ENCODE measurements at regions not wholly inside any gene's neighbourhood (a gene's known extent, or its start where the extent isn't known, plus 50 kb on each side); places are given as distances from the start of the nearest gene placed in this dataset.

GRCh38 chr6:165950316-165950715, 217.3 kb downstream of the TBXT start:
- Histone ChIP-seq H3K4me3 (no peak overlapping the region), H3K36me3 (no peaks in the 10 kb centered on the region), H3K4me1 (no peaks in the 10 kb centered on the region), H3K9me3 (no peaks in the 10 kb centered on the region), H3K27ac (no peak overlapping the region), H3K27me3 (no peaks in the 10 kb centered on the region)
- DNase-seq, result no peak
- 74 to 85% methylated on average over 6 of the region's 6 CpGs for WGBS, 2 donors
- intact Hi-C loops (cut with DNase I), result no loop called here
- TF ChIP-seq POLR2AphosphoS5 (IDR thresholded peaks at IDR 0.05), result no peak

GRCh38 chr6:165949324-165949723, 218.3 kb downstream of the TBXT start:
- 89 to 92% methylated on average over 12 of the region's 12 CpGs for WGBS, 2 donors
- no peaks in the 10 kb centered on the region for H3K4me1 ChIP-seq
- no peak for TF ChIP-seq POLR2AphosphoS5 (IDR thresholded peaks at IDR 0.05)
- no peak for TF ChIP-seq POLR2A (IDR thresholded peaks at IDR 0.05)
- no peak for TF ChIP-seq CTCF (IDR thresholded peaks at IDR 0.05)
- no peak for TF ChIP-seq EP300 (IDR thresholded peaks at IDR 0.05)
- H3K4me3 ChIP-seq, result no peak overlapping the region
- H3K27ac ChIP-seq, result no peak overlapping the region
- no peak for DNase-seq
- intact Hi-C loops (cut with DNase I), result no loop called here
- H3K9me3 ChIP-seq, result no peaks in the 10 kb centered on the region
- no peaks in the 10 kb centered on the region for H3K27me3 ChIP-seq
- H3K36me3 ChIP-seq, result no peaks in the 10 kb centered on the region

GRCh38 chr6:165944002-165944466, 223.6 kb downstream of the TBXT start:
- TF ChIP-seq POLR2A (IDR thresholded peaks at IDR 0.05) (no peak), EP300 (IDR thresholded peaks at IDR 0.05) (no peak), POLR2AphosphoS5 (IDR thresholded peaks at IDR 0.05) (no peak), CTCF (IDR thresholded peaks at IDR 0.05) (no peak)
- intact Hi-C loops (cut with DNase I), result no loop called here
- Histone ChIP-seq H3K4me3 (no peak overlapping the region), H3K27me3 (no peaks in the 10 kb centered on the region), H3K4me1 (no peaks in the 10 kb centered on the region), H3K36me3 (no peaks in the 10 kb centered on the region), H3K9me3 (no peaks in the 10 kb centered on the region), H3K27ac (no peak overlapping the region)
- no peak for DNase-seq
- 92 to 95% methylated on average over 2 of the region's 2 CpGs for WGBS, 2 donors

- no peak for DNase-seq
- TF ChIP-seq POLR2AphosphoS5 (IDR thresholded peaks at IDR 0.05) (no peak), CTCF (IDR thresholded peaks at IDR 0.05) (no peak), POLR2A (IDR thresholded peaks at IDR 0.05) (no peak), EP300 (IDR thresholded peaks at IDR 0.05) (no peak)
- Histone ChIP-seq H3K36me3 (no peaks in the 10 kb centered on the region), H3K4me1 (peaks cover 0 to 10% (median 3%) of the 10 kb centered on the region in 4 donors), H3K9me3 (no peaks in the 10 kb centered on the region), H3K27me3 (no peaks in the 10 kb centered on the region), H3K27ac (no peak overlapping the region), H3K4me3 (no peak overlapping the region)
- WGBS, 2 donors, result 85 to 92% methylated on average over 4 of the region's 4 CpGs
- intact Hi-C loops (cut with DNase I), result no loop called here
Measured at GRCh38 chr6:165941786-165942185, 225.9 kb downstream of the TBXT start.

GRCh38 chr6:165941249-165941775, 226.3 kb downstream of the TBXT start:
- WGBS, 2 donors, result 85 to 89% methylated on average over 5 of the region's 5 CpGs
- intact Hi-C loops (cut with DNase I), result no loop called here

GRCh38 chr6:165940366-165940765, 227.3 kb downstream of the TBXT start:
- no peaks in the 10 kb centered on the region for H3K9me3 ChIP-seq
- H3K27me3 ChIP-seq, result no peaks in the 10 kb centered on the region
- H3K36me3 ChIP-seq, result no peaks in the 10 kb centered on the region
- no peak overlapping the region for H3K4me3 ChIP-seq
- WGBS, 2 donors, result 90 to 94% methylated on average over 26 of the region's 26 CpGs
- peaks cover 0 to 10% (median 3%) of the 10 kb centered on the region in 4 donors for H3K4me1 ChIP-seq
- H3K27ac ChIP-seq, result no peak overlapping the region
- intact Hi-C loops (cut with DNase I), result no loop called here
- TF ChIP-seq EP300 (IDR thresholded peaks at IDR 0.05) (no peak), CTCF (IDR thresholded peaks at IDR 0.05) (no peak), POLR2A (IDR thresholded peaks at IDR 0.05) (no peak), POLR2AphosphoS5 (IDR thresholded peaks at IDR 0.05) (no peak)
- DNase-seq, result no peak

More at GRCh38 chr6:165941249-165941775, 226.3 kb downstream of the TBXT start:
- H3K4me1 ChIP-seq, result peaks cover 0 to 10% (median 3%) of the 10 kb centered on the region in 4 donors
- no peak for DNase-seq
- no peaks in the 10 kb centered on the region for H3K27me3 ChIP-seq
- no peaks in the 10 kb centered on the region for H3K36me3 ChIP-seq
- H3K27ac ChIP-seq, result no peak overlapping the region
- no peak overlapping the region for H3K4me3 ChIP-seq
- TF ChIP-seq EP300 (IDR thresholded peaks at IDR 0.05), result no peak
- no peaks in the 10 kb centered on the region for H3K9me3 ChIP-seq
